ENCODE measurements at regions not wholly inside any gene's neighbourhood (a gene's known extent, or its start where the extent isn't known, plus 50 kb on each side); places are given as distances from the start of the nearest gene placed in this dataset.
A peak's percentile ranks its signal among the peaks of the same experiment; 100 is the strongest.

GRCh38 chr4:41326776-41327175 is 70.0 kb downstream of the UCHL1 start:
- Histone ChIP-seq H3K9ac (no peak overlapping the region), H3K4me2 (no peak overlapping the region), H3K36me3 (no peaks in the 10 kb centered on the region), H3K9me3 (no peaks in the 10 kb centered on the region), H3K27me3 (no peaks in the 10 kb centered on the region), H3K27ac (no peak overlapping the region), H4K20me1 (no peaks in the 10 kb centered on the region), H3K4me1 (peaks cover 13% of the 10 kb centered on the region), H3K4me3 (no peak overlapping the region)
- peak; percentile 77; the same call in 1 of the 2 replicates for TF ChIP-seq Cebpa-rat (IDR thresholded peaks at IDR 0.05)

GRCh38 chr4:41327770-41328169 is 71.0 kb downstream of the UCHL1 start:
- TF ChIP-seq Cebpa-rat (IDR thresholded peaks at IDR 0.05) = no peak
- no peak overlapping the region for H3K27ac ChIP-seq
- H3K27me3 ChIP-seq = no peaks in the 10 kb centered on the region
- H4K20me1 ChIP-seq = no peaks in the 10 kb centered on the region
- H3K9me3 ChIP-seq = no peaks in the 10 kb centered on the region
- no peaks in the 10 kb centered on the region for H3K36me3 ChIP-seq
- no peak overlapping the region for H3K4me3 ChIP-seq
- H3K4me1 ChIP-seq = peaks cover 5% of the 10 kb centered on the region
- no peak overlapping the region for H3K9ac ChIP-seq
- H3K4me2 ChIP-seq = no peak overlapping the region

GRCh38 chr4:41329361-41329760 is 72.6 kb downstream of the UCHL1 start:
- Histone ChIP-seq H3K9ac (no peak overlapping the region), H3K27ac (no peak overlapping the region), H3K9me3 (no peaks in the 10 kb centered on the region), H3K4me3 (no peak overlapping the region), H3K4me2 (no peak overlapping the region), H3K4me1 (no peaks in the 10 kb centered on the region), H3K36me3 (no peaks in the 10 kb centered on the region), H3K27me3 (no peaks in the 10 kb centered on the region), H4K20me1 (no peaks in the 10 kb centered on the region)
- TF ChIP-seq Cebpa-rat (IDR thresholded peaks at IDR 0.05) = no peak

- Histone ChIP-seq H3K9ac (no peak overlapping the region), H3K36me3 (no peaks in the 10 kb centered on the region), H4K20me1 (no peaks in the 10 kb centered on the region), H3K4me1 (no peaks in the 10 kb centered on the region), H3K4me2 (no peak overlapping the region), H3K4me3 (no peak overlapping the region), H3K27ac (no peak overlapping the region), H3K9me3 (no peaks in the 10 kb centered on the region), H3K27me3 (no peaks in the 10 kb centered on the region)
- TF ChIP-seq Cebpa-rat (IDR thresholded peaks at IDR 0.05) = no peak
Observed at GRCh38 chr4:41331224-41331623, 74.5 kb downstream of the UCHL1 start.

- no peak overlapping the region for H3K9ac ChIP-seq
- no peaks in the 10 kb centered on the region for H4K20me1 ChIP-seq
- no peak overlapping the region for H3K4me3 ChIP-seq
- no peaks in the 10 kb centered on the region for H3K4me1 ChIP-seq
- no peaks in the 10 kb centered on the region for H3K9me3 ChIP-seq
- no peak overlapping the region for H3K4me2 ChIP-seq
- TF ChIP-seq Cebpa-rat (IDR thresholded peaks at IDR 0.05) = no peak
- no peaks in the 10 kb centered on the region for H3K27me3 ChIP-seq
- no peak overlapping the region for H3K27ac ChIP-seq
- H3K36me3 ChIP-seq = no peaks in the 10 kb centered on the region
Observed at GRCh38 chr4:41332510-41333054, 75.9 kb downstream of the UCHL1 start.

GRCh38 chr4:41334182-41334581 is 77.5 kb downstream of the UCHL1 start:
- Histone ChIP-seq H3K36me3 (no peaks in the 10 kb centered on the region), H4K20me1 (no peaks in the 10 kb centered on the region), H3K27me3 (no peaks in the 10 kb centered on the region), H3K4me3 (no peak overlapping the region), H3K9ac (no peak overlapping the region), H3K4me2 (no peak overlapping the region), H3K27ac (no peak overlapping the region), H3K9me3 (no peaks in the 10 kb centered on the region), H3K4me1 (no peaks in the 10 kb centered on the region)
- TF ChIP-seq Cebpa-rat (IDR thresholded peaks at IDR 0.05) = no peak

- H3K4me3 ChIP-seq = no peak overlapping the region
- H3K27me3 ChIP-seq = no peaks in the 10 kb centered on the region
- H3K9ac ChIP-seq = no peak overlapping the region
- H3K4me2 ChIP-seq = no peak overlapping the region
- H3K4me1 ChIP-seq = no peaks in the 10 kb centered on the region
- no peaks in the 10 kb centered on the region for H4K20me1 ChIP-seq
- no peak for TF ChIP-seq Cebpa-rat (IDR thresholded peaks at IDR 0.05)
- no peaks in the 10 kb centered on the region for H3K9me3 ChIP-seq
- no peak overlapping the region for H3K27ac ChIP-seq
- no peaks in the 10 kb centered on the region for H3K36me3 ChIP-seq
Observed at GRCh38 chr4:41339812-41340809, 83.4 kb downstream of the UCHL1 start.

GRCh38 chr4:41346306-41347061 is 89.8 kb downstream of the UCHL1 start:
- no peak overlapping the region for H3K4me3 ChIP-seq
- peaks cover 6% of the 10 kb centered on the region; the same call in 1 of the 2 replicates for H3K9me3 ChIP-seq

GRCh38 chr4:41349021-41349420 is 92.3 kb downstream of the UCHL1 start:
- Histone ChIP-seq H4K20me1 (no peaks in the 10 kb centered on the region), H3K4me2 (no peak overlapping the region), H3K4me3 (no peak overlapping the region), H3K27me3 (no peaks in the 10 kb centered on the region), H3K9ac (no peak overlapping the region), H3K4me1 (no peaks in the 10 kb centered on the region), H3K36me3 (no peaks in the 10 kb centered on the region), H3K27ac (no peak overlapping the region), H3K9me3 (peaks cover 8% of the 10 kb centered on the region; the same call in 1 of the 2 replicates)
- TF ChIP-seq Cebpa-rat (IDR thresholded peaks at IDR 0.05) = no peak

More at GRCh38 chr4:41346306-41347061, 89.8 kb downstream of the UCHL1 start:
- Histone ChIP-seq H3K27ac (no peak overlapping the region), H3K36me3 (no peaks in the 10 kb centered on the region), H3K9ac (no peak overlapping the region), H3K4me2 (no peak overlapping the region), H3K4me1 (no peaks in the 10 kb centered on the region), H3K27me3 (no peaks in the 10 kb centered on the region), H4K20me1 (no peaks in the 10 kb centered on the region)
- no peak for TF ChIP-seq Cebpa-rat (IDR thresholded peaks at IDR 0.05)

All from BLaER1 (cell line).